Thyroid gland (tissue), 4 donors: ENCODE measurements at regions not wholly inside any gene's neighbourhood (a gene's known extent, or its start where the extent isn't known, plus 50 kb on each side); places are given as distances from the start of the nearest gene placed in this dataset.

Source experiments
- DNase-seq, 2 donors: peaks; one replicate each; pipeline ENCODE4 v3.0.0-alpha.2; 2019
- H3K27ac ChIP-seq, 3 donors: fragments of 200-600 bp; sonication (generic); 1 replicate in 2 of 3; 2 replicates in 1 of 3; pipeline ENCODE4 v1.5.1; 2016 to 2019; ENCODE audit warnings: mild to moderate bottlenecking in 1 of 3, moderate library complexity in 1 of 3
- H3K27me3 ChIP-seq: fragments of 200-600 bp; sonication (generic); one replicate; pipeline ENCODE4 v1.5.1; 2019
- H3K36me3 ChIP-seq, 2 donors: fragments of 200-600 bp; sonication (generic); one replicate each; pipeline ENCODE4 v1.5.1; 2016 to 2019
- H3K4me1 ChIP-seq, 2 donors: fragments of 200-600 bp; sonication (generic); one replicate each; pipeline ENCODE4 v1.5.1; 2017 to 2019
- H3K4me3 ChIP-seq, 3 donors: fragments of 200-600 bp; sonication (generic); replicated peaks in 1 of 3; 1 replicate in 2 of 3; 2 replicates in 1 of 3; pipeline ENCODE4 v1.5.1; 2016; ENCODE audit warnings: mild to moderate bottlenecking in 1 of 3
- H3K9me3 ChIP-seq: fragments of 200-600 bp; sonication (generic); one replicate; pipeline ENCODE4 v1.5.1; 2017
- CTCF ChIP-seq, 6 experiments: fragments of 200-600 bp in 3 of 6; fragments of 450-650 bp in 3 of 6; sonication (generic) in 3 of 6; IDR thresholded peaks; one replicate each; pipeline ENCODE4 v1.5.1; 2016 to 2019; ENCODE audit warnings: antibody characterized with exemption in 6 of 6, mild to moderate bottlenecking in 2 of 6, inconsistent platforms in 1 of 6, moderate library complexity in 1 of 6
- POLR2A ChIP-seq, 2 donors: fragments of 450-650 bp; IDR thresholded peaks; one replicate each; pipeline ENCODE4 v1.6.1; 2017; ENCODE audit warnings: antibody characterized with exemption in 2 of 2, mild to moderate bottlenecking in 2 of 2, moderate library complexity in 1 of 2
- WGBS, 2 donors: methylation state at CpG; one replicate each; pipeline ENCODE4 v1.1.5; 2017; 5-methylcytosine and 5-hydroxymethylcytosine counted together
- intact Hi-C: fragments of 100-400 bp; cut with DNase I; formaldehyde crosslinking; loops from one replicate; pipeline ENCODE4 v1.15.1; 2023

GRCh38 chr6:148136586-148136985 lies 206.1 kb upstream of the SASH1 start:
- DNase-seq, result no peak
- WGBS, 2 donors, result 79 to 85% methylated on average over 4 of the region's 4 CpGs
- Histone ChIP-seq H3K4me3 (no peak overlapping the region), H3K36me3 (no peaks in the 10 kb centered on the region), H3K9me3 (no peaks in the 10 kb centered on the region), H3K27me3 (no peaks in the 10 kb centered on the region), H3K4me1 (no peaks in the 10 kb centered on the region), H3K27ac (no peak overlapping the region)
- TF ChIP-seq POLR2A (IDR thresholded peaks at IDR 0.05), result no peak
- no peak for TF ChIP-seq CTCF (IDR thresholded peaks at IDR 0.05)
- intact Hi-C loops, result no loop called here

- Histone ChIP-seq H3K27ac (no peak overlapping the region), H3K36me3 (no peaks in the 10 kb centered on the region), H3K27me3 (no peaks in the 10 kb centered on the region), H3K4me3 (no peak overlapping the region), H3K4me1 (no peaks in the 10 kb centered on the region), H3K9me3 (no peaks in the 10 kb centered on the region)
- no peak for TF ChIP-seq POLR2A (IDR thresholded peaks at IDR 0.05)
- TF ChIP-seq CTCF (IDR thresholded peaks at IDR 0.05), result no peak
- 93 to 100% methylated on average over 1 of the region's 1 CpG for whole genome bisulfite sequencing, 2 donors
- no peak for DNase-seq
- intact Hi-C loops, result no loop called here
Measured at GRCh38 chr6:148137652-148138051, 205.0 kb upstream of the SASH1 start.

- no peaks in the 10 kb centered on the region for H3K36me3 ChIP-seq
- H3K9me3 ChIP-seq, result no peaks in the 10 kb centered on the region
- no peak for DNase-seq
- no peaks in the 10 kb centered on the region for H3K4me1 ChIP-seq
- 59 to 69% methylated on average over 1 of the region's 1 CpG for WGBS, 2 donors
- no peaks in the 10 kb centered on the region for H3K27me3 ChIP-seq
- no peak for TF ChIP-seq CTCF (IDR thresholded peaks at IDR 0.05)
- intact Hi-C loops, result no loop called here
- H3K4me3 ChIP-seq, result no peak overlapping the region
- H3K27ac ChIP-seq, result no peak overlapping the region
Measured at GRCh38 chr6:148138573-148138972, 204.1 kb upstream of the SASH1 start.

GRCh38 chr6:148140772-148141557 lies 201.7 kb upstream of the SASH1 start:
- H3K4me1 ChIP-seq, result no peaks in the 10 kb centered on the region
- no peaks in the 10 kb centered on the region for H3K27me3 ChIP-seq
- H3K36me3 ChIP-seq, result no peaks in the 10 kb centered on the region
- TF ChIP-seq CTCF (IDR thresholded peaks at IDR 0.05), result no peak
- TF ChIP-seq POLR2A (IDR thresholded peaks at IDR 0.05), result no peak
- H3K9me3 ChIP-seq, result no peaks in the 10 kb centered on the region
- no peak overlapping the region for H3K27ac ChIP-seq
- no peak for DNase-seq
- 81 to 92% methylated on average over 5 of the region's 5 CpGs for WGBS, 2 donors
- intact Hi-C loops, result no loop called here
- no peak overlapping the region for H3K4me3 ChIP-seq

GRCh38 chr6:148142821-148143220 lies 199.8 kb upstream of the SASH1 start:
- Histone ChIP-seq H3K27ac (no peak overlapping the region), H3K9me3 (no peaks in the 10 kb centered on the region), H3K27me3 (no peaks in the 10 kb centered on the region), H3K4me1 (peaks cover 0 to under 1% of the 10 kb centered on the region in 2 donors), H3K4me3 (no peak overlapping the region), H3K36me3 (no peaks in the 10 kb centered on the region)
- TF ChIP-seq CTCF (IDR thresholded peaks at IDR 0.05), result no peak
- TF ChIP-seq POLR2A (IDR thresholded peaks at IDR 0.05), result no peak
- DNase-seq, result no peak
- WGBS, 2 donors, result 92 to 93% methylated on average over 2 of the region's 2 CpGs
- intact Hi-C loops, result no loop called here
